NOMO-1 (cell line): ENCODE measurements at regions not wholly inside any gene's neighbourhood (a gene's known extent, or its start where the extent isn't known, plus 50 kb on each side); places are given as distances from the start of the nearest gene placed in this dataset.
A peak's percentile ranks its signal among the peaks of the same experiment; 100 is the strongest.

ENCODE experiments used
- DNase-seq, 2 experiments: peaks; one replicate each; lab custom pipeline; 2025; ENCODE audit not compliant: unreplicated experiment in 2 of 2; lab: John Stamatoyannopoulos, UW

- no peak for DNase-seq
Observed at GRCh38 chr15:35320158-35320780, 225.7 kb downstream of the DPH6 start.

- DNase-seq: no peak
Observed at GRCh38 chr15:35319354-35319753, 226.6 kb downstream of the DPH6 start.

GRCh38 chr15:35317217-35317616 lies 228.7 kb downstream of the DPH6 start:
- no peak for DNase-seq

GRCh38 chr15:35312344-35312743 lies 227.2 kb upstream of the NANOGP8 start:
- no peak for DNase-seq

- no peak for DNase-seq
Observed at GRCh38 chr15:35311615-35312014, 226.5 kb upstream of the NANOGP8 start.

GRCh38 chr15:35309886-35310285 lies 224.8 kb upstream of the NANOGP8 start:
- no peak for DNase-seq

GRCh38 chr15:35308802-35309201 lies 223.7 kb upstream of the NANOGP8 start:
- DNase-seq: no peak

- no peak for DNase-seq
Observed at GRCh38 chr15:35307676-35308075, 222.6 kb upstream of the NANOGP8 start.

- no peak for DNase-seq
Observed at GRCh38 chr15:35307026-35307425, 221.9 kb upstream of the NANOGP8 start.

GRCh38 chr15:35306361-35306981 lies 221.4 kb upstream of the NANOGP8 start:
- DNase-seq: no peak

- no peak for DNase-seq
Observed at GRCh38 chr15:35305946-35306345, 220.9 kb upstream of the NANOGP8 start.

- DNase-seq: no peak
Observed at GRCh38 chr15:35305031-35305550, 220.0 kb upstream of the NANOGP8 start.

- no peak for DNase-seq
Observed at GRCh38 chr15:35304389-35304788, 219.3 kb upstream of the NANOGP8 start.

- DNase-seq: no peak
Observed at GRCh38 chr15:35302334-35302733, 217.2 kb upstream of the NANOGP8 start.

GRCh38 chr15:35301088-35301487 lies 216.0 kb upstream of the NANOGP8 start:
- no peak for DNase-seq

- DNase-seq: no peak
Observed at GRCh38 chr15:35299059-35299735, 214.1 kb upstream of the NANOGP8 start.

GRCh38 chr15:35298509-35298908 lies 213.4 kb upstream of the NANOGP8 start:
- DNase-seq: no peak

- peak; percentile 27 to 65 for DNase-seq
Observed at GRCh38 chr15:35293353-35294130, 208.4 kb upstream of the NANOGP8 start.

- no peak for DNase-seq
Observed at GRCh38 chr15:35290301-35290721, 205.2 kb upstream of the NANOGP8 start.

- DNase-seq: peak; percentile 18 to 20
Observed at GRCh38 chr15:35289024-35289617, 204.0 kb upstream of the NANOGP8 start.

GRCh38 chr15:35288580-35288979 lies 203.5 kb upstream of the NANOGP8 start:
- no peak for DNase-seq
